K562 (cell line): ENCODE measurements at regions not wholly inside any gene's neighbourhood (a gene's known extent, or its start where the extent isn't known, plus 50 kb on each side); places are given as distances from the start of the nearest gene placed in this dataset.

ENCODE experiments used
- ATAC-seq: fragments of 200-7000 bp; cut with Tn5 transposase; 3 replicates; pipeline ENCODE4 v1.9.1; 2020; ENCODE audit warnings: moderate library complexity
- BruUV-seq: library from RNA; stranded (reverse); fragments of 400-500 nt; replicated peaks from 2 replicates; lab custom pipeline; 2021; lab: Mats Ljungman, UMichigan
- CTCF ChIA-PET: fragments of 300-600 bp; formaldehyde crosslinking; extraction: SDS; loops from one replicate; lab custom pipeline; 2021; ENCODE audit warnings: low intra/inter-chr PET ratio; lab: Yijun Ruan, JAX
- POLR2A ChIA-PET: fragments of 300-600, 350-650 bp; sonication (Branson Sonifier 250); formaldehyde crosslinking; extraction: SDS; loops from one replicate; lab custom pipeline; 2021; ENCODE audit warnings: antibody characterized with exemption, inconsistent platforms; lab: Yijun Ruan, JAX
- DNase-seq, 4 experiments: peaks; one replicate each; pipeline versions ENCODE4 v3.0.0 to v3.0.0-alpha.2; 2011 to 2018; ENCODE audit warnings: low spot score in 3 of 4, mixed read lengths in 3 of 4; ENCODE audit errors: extremely low read depth in 1 of 4
- FAIRE-seq: peaks from 2 replicates; lab custom pipeline; 2011; peaks lifted over from hg19 to GRCh38; lab: Jason Lieb, UNC
- H2AFZ ChIP-seq: 2 replicates; pipeline ENCODE4 v1.6.0; 2011; ENCODE audit warnings: low read depth, low read length, control low read depth, inconsistent platforms
- H3K27ac ChIP-seq: fragments of 200-600 bp; 3 replicates; pipeline ENCODE4 v1.8.0; 2011; ENCODE audit warnings: low read depth, mild to moderate bottlenecking, control low read depth, inconsistent platforms, low read length, moderate library complexity, mixed read lengths; ENCODE audit errors: extremely low read depth
- H3K27me3 ChIP-seq, 2 experiments: fragments of 300-600 bp in 1 of 2; 2 replicates in 1 of 2; 3 replicates in 1 of 2; pipeline versions ENCODE4 v1.6.0 to v1.8.0; 2011; ENCODE audit warnings: inconsistent platforms in 2 of 2, low read length in 2 of 2, mild to moderate bottlenecking in 1 of 2, mixed read lengths in 1 of 2, moderate library complexity in 1 of 2; ENCODE audit not compliant: control insufficient read depth in 2 of 2, insufficient read depth in 2 of 2
- H3K36me3 ChIP-seq: fragments of 300-600 bp; 3 replicates; pipeline ENCODE4 v1.8.0; 2011; ENCODE audit warnings: mild to moderate bottlenecking, low read length, inconsistent platforms; ENCODE audit not compliant: control insufficient read depth, insufficient read depth
- H3K4me1 ChIP-seq, 2 experiments: fragments of 200-600 bp in 1 of 2; replicated peaks in 1 of 2; 2 replicates in 1 of 2; 3 replicates in 1 of 2; pipeline versions ENCODE4 v1.5.1 to v1.8.0; 2011; ENCODE audit warnings: inconsistent platforms in 2 of 2, low read length in 2 of 2, mild to moderate bottlenecking in 1 of 2, mixed read lengths in 1 of 2, moderate library complexity in 1 of 2; ENCODE audit not compliant: control insufficient read depth in 2 of 2, insufficient read depth in 2 of 2
- H3K4me2 ChIP-seq: 2 replicates; pipeline ENCODE4 v1.6.1; 2011; ENCODE audit warnings: low read length, control low read depth, inconsistent platforms, mixed read lengths; ENCODE audit not compliant: insufficient read depth
- H3K4me3 ChIP-seq: fragments of 200-600 bp; sonication (generic), shearing (Covaris generic); 2 replicates; pipeline ENCODE4 v1.5.1; 2016; ENCODE audit warnings: control low read depth, inconsistent platforms
- H3K79me2 ChIP-seq: fragments of 200-600 bp; 3 replicates; pipeline ENCODE4 v1.8.0; 2011; ENCODE audit warnings: low read length, inconsistent platforms; ENCODE audit not compliant: control insufficient read depth, insufficient read depth
- H3K9ac ChIP-seq, 2 experiments: 2 replicates each; pipeline versions ENCODE4 v1.6.0 to v1.6.1; 2011; ENCODE audit warnings: low read depth in 2 of 2, low read length in 2 of 2, control low read depth in 1 of 2, inconsistent platforms in 1 of 2, mild to moderate bottlenecking in 1 of 2, mixed read lengths in 1 of 2; ENCODE audit not compliant: insufficient read depth in 1 of 2
- H3K9me1 ChIP-seq: one replicate; pipeline ENCODE4 v1.6.0; 2011; ENCODE audit warnings: inconsistent platforms, mild to moderate bottlenecking, low read length, moderate library complexity; ENCODE audit not compliant: control insufficient read depth, insufficient read depth
- H3K9me3 ChIP-seq: replicated peaks from 2 replicates; pipeline ENCODE4 v1.5.1; 2011; ENCODE audit warnings: low read depth, low read length, inconsistent platforms; ENCODE audit not compliant: control insufficient read depth, insufficient read depth
- H4K20me1 ChIP-seq: replicated peaks from 2 replicates; pipeline ENCODE4 v1.6.1; 2011; ENCODE audit warnings: low read length, inconsistent platforms, mixed read lengths; ENCODE audit not compliant: control insufficient read depth, insufficient read depth
- C11orf30 ChIP-seq: fragments of 450-650 bp; IDR thresholded peaks from 2 replicates; pipeline ENCODE4 v1.6.1; 2016; ENCODE audit warnings: low read depth, mild to moderate bottlenecking
- MAFF ChIP-seq: IDR thresholded peaks from 2 replicates; pipeline ENCODE4 v1.6.1; 2012; ENCODE audit warnings: low read length, improper control_type of control experiment
- MAFG ChIP-seq: fragments of 450-650 bp; conservative IDR thresholded peaks from 2 replicates; pipeline ENCODE4 v1.6.1; 2016; ENCODE audit warnings: missing genetic modification characterization, missing compliant biosample characterization
- MAFK ChIP-seq: IDR thresholded peaks from 2 replicates; pipeline ENCODE4 v1.6.1; 2011; ENCODE audit warnings: low read length, improper control_type of control experiment
- NFXL1 ChIP-seq: fragments of 450-650 bp; formaldehyde crosslinking; IDR thresholded peaks from 2 replicates; pipeline ENCODE4 v1.4.0; 2021; ENCODE audit warnings: mild to moderate bottlenecking
- SMARCB1 ChIP-seq: IDR thresholded peaks from 2 replicates; pipeline ENCODE4 v1.6.1; 2011; ENCODE audit warnings: improper control_type of control experiment, low read depth; ENCODE audit not compliant: insufficient read length
- ZNF316 ChIP-seq: fragments of 450-650 bp; IDR thresholded peaks from 2 replicates; pipeline ENCODE4 v1.6.1; 2016
- WGBS: fragments of 100-300 bp; shearing (Covaris generic); methylation state at CpG from one replicate; pipeline ENCODE4 v1.1.6; 2016; ENCODE audit warnings: low coverage, mixed read lengths; ENCODE audit not compliant: insufficient coverage; ENCODE audit errors: missing lambda C conversion rate; 5-methylcytosine and 5-hydroxymethylcytosine counted together
- in situ Hi-C: fragments of 300-500 bp; cut with MboI; formaldehyde crosslinking; loops from 4 replicates; pipeline ENCODE4 v1.15.0; 2018; ENCODE audit warnings: inconsistent platforms, mixed read lengths
- intact Hi-C: fragments of 100-400 bp; cut with micrococcal nuclease; formaldehyde crosslinking; loops from 2 replicates; pipeline ENCODE4 v1.14.2; 2022

GRCh38 chr20:48348022-48348421 lies 479.8 kb downstream of the PREX1 start:
- Histone ChIP-seq H3K9me1 (no peaks in the 10 kb centered on the region), H3K9ac (no peak overlapping the region), H3K4me1 (no peaks in the 10 kb centered on the region), H3K79me2 (no peaks in the 10 kb centered on the region), H3K9me3 (no peaks in the 10 kb centered on the region), H4K20me1 (peaks cover 3% of the 10 kb centered on the region; the same call in 1 of the 2 replicates), H3K4me3 (no peak overlapping the region), H3K4me2 (no peak overlapping the region), H3K27me3 (peaks cover 0 to 6% of the 10 kb centered on the region in 2 experiments; a peak in 3 of 5 replicates), H2AFZ (no peak overlapping the region), H3K27ac (no peak overlapping the region)
- FAIRE-seq (no peak), ATAC-seq (no peak), DNase-seq (no peak)
- intact Hi-C loops (no loop called here), in situ Hi-C loops (no loop called here)
- WGBS = 0% methylated on average over 3 of the region's 3 CpGs
- POLR2A ChIA-PET = no interaction called here
- CTCF ChIA-PET = no interaction called here
- BruUV-seq = no TSS peak
- TF ChIP-seq C11orf30 (peak; percentile 58), ZNF316 (peak; percentile 84), MAFG (tag) (peak; percentile 52; the same call in 1 of the 2 replicates), SMARCB1 (no peak), NFXL1 (CRISPR knock-in tag) (no peak), MAFF (peak; percentile 47), MAFK (peak; percentile 47; the same call in 1 of the 2 replicates)
- TF ChIP-seq, all 486 proteins: peak for 5
- no peaks in the 10 kb centered on the region for H3K36me3 ChIP-seq
